ENCODE measurements at regions not wholly inside any gene's neighbourhood (a gene's known extent, or its start where the extent isn't known, plus 50 kb on each side); places are given as distances from the start of the nearest gene placed in this dataset.
A peak's percentile ranks its signal among the peaks of the same experiment; 100 is the strongest.

DNA sequence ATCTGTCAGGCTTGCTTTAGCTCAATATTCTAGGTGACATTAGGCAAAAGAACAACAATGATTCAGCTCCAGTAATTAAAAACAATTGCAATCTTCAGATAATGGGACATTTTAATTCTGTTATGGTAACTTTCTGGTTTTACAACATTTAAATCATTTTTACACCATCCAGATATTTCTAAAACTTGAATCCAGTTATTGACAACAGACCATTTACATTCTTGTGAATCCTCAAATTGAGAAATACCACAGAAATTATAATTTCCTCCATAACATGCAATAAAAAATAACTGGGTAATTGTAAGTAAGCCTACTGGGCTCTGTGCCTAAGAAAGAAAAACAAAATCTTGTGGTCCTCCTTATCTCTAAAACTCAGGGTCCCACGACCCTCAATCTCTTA lies 195.0 kb upstream of the S100G start:
- no peak for DNase-seq

DNA sequence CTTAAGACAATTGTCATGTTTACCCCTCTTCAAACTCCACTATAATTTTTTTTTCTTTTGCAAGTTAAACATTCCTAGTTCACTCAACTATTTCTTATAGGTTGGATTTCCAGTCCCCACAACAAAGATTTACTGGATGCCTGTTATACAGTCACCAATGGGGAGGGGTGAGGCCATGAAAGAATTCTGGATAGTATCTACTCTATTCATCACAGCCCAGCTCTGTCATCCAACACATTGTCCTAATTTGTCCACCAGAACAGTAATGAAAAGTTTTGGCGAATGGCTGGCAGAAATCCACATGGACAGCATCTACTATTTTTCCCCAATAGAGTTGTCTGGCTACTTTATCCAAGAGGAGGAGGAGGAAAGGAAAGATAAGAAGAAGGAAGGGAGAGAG lies 192.7 kb upstream of the S100G start:
- DNase-seq, result no peak

DNA sequence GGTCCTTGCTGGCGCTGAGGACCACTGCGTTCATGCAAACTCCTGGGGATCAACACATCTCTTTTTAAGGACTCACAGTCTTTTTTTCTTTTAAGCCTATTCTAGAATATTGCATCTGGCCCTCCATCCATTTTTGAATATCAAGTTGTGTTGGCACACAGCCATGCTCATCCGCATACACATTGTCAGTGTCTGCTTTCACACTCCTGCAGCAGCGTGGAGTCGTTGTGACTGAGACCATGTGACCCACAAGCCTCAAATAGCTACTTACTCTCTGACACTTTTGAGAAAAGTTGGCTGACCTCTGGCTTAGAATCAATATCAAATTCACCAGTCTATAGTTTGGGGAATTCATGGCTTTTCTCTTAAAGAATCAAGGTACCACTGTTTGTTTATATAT lies 191.8 kb upstream of the S100G start:
- no peak for DNase-seq

DNA sequence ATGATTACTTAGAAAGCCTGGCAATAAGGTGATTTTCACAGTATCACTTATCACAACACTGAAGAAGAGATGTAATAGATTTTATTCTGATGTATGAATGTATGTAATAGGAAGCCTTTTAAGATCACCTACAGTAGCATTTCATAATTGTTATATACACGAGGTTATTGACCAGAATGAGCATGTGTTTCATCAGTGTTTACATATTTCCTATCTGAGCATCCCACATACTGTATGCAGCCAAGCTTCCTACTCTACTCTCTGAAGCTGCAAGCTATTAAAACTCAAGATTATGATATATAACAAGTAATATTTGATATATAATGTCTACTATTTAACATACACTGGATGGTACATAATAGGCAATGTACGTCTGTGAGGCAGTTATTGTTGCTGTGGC lies 190.9 kb upstream of the S100G start:
- DNase-seq, result no peak

DNA sequence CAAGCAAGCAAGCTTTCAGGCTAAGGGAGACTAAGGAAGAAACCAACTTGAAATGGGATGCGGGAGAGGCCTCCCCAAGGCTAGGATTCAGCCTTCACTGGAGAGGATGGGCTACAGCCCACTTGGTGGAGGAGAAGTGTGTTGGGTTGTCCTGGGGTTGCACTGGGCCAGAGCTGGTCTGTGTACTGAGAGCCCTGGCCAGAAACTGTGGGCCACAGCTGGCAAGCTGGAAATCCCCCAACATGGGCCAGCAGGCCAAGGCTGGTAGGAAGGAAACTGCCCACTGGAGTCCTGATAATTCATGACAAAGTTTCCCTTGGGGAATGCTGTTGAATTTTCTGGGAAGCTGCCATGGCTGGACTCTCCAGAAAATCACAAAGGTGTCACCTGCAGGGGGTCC lies 188.0 kb upstream of the S100G start:
- DNase-seq, result no peak

DNA sequence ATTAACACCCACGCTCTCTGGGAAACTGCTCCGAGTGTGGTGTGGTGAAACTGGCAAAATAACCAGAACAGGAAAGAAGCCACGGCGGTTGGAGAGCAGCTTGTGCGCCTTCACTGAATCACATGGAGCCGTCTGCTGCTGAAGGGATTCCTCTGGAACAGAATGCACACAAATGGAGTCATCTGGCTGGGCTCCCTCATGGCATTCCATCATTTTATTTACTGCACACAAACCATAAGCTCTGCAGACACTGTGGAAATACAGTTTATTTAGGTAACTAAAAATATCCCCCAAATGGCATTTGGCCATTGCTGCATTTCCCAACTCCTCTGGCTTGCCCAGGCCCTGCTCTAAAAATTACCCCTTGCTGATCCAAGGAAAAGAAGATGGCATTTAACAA lies 187.0 kb upstream of the S100G start:
- no peak for DNase-seq

DNA sequence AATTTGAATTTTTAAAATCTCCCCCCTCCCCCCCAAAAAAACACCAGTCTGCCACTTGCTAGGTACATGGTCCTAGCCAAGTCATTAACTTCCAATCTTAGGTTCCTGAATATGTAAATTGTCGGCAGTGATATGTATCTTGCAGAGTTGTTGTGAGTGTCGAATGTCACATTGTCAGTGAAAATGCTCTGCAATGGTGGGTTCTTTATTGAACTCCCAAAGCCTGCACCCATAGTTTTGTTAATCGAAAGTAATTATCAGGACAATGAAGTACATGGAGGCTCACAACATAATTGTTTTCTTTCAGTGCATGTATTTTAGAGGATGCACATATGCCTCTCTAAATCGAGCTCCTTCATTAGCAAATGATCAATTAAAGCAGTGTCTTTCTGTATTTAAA lies 185.6 kb upstream of the S100G start:
- DNase-seq, result no peak

DNA sequence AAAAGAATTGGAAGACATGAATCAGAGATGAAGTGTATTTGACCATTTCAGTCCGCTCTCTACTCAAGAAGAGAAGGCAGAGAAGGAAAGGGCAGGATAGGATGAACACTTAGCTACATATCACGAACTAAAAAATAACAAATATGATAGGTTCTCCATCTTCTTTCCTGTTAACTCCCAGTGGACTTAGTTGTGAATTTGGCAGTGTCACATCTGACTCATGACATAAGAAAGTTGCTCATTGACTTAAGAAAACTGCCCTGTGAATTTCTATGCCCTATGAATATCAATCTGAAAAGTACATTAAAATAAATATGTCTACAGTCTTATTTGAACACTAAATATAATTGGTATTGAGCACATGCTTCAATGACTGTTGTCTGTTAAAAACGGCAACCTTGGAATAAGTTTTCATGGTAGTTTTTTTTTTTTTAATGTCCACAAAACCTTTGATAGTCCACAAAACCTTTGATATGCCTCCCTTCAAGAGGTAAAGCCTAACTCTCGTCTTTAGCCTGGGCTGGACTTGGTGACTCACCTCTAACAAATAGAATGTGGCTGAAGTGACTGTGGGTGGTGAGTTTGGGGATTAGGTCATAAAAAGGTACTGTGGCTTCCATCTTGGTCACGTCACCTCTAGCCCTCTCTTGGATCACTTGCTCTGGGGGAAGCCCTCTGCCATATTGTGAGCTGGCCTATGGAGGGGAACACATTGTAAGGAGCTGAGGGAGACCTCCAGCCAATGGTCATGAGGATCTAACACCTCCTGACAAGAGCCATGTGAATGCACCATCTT lies 184.7 kb upstream of the S100G start:
- DNase-seq, result no peak

DNA sequence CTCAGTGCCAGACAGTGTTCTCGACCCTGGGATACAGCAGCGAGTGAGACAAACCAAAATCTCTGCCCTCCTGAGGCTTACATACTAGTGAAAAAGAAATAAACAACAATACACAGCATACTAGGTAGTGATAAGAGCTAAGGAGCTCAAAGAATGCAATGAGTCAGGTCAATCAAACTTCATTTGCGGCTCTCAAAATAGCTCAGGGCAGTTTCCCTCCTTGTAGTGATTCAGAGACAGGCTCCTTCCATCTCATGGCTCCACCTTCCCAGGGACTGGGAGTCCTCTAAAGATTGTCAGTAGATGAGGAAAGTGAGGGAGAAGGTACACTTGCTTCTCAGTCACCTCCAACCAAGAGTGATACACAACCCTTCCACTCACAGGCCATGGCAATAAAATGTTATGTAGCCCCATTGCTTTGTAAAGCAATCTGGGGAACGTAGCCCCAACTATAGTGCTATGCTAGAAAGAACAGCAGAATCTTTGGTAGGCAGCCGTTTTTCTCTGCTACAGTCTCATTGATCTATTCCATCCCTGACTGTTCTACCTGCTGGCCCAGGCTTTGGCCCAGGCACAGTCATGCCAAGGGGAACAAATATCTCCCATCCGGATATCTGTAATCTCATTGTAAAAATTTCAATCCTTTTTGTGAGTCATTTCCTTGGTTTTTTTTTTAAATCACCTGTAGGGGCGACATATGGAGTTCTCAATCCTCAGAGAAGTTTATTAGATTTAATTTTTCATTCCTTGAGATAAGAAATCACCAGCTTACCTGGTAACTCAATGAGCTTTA lies 183.1 kb upstream of the S100G start:
- DNase-seq, result no peak

DNA sequence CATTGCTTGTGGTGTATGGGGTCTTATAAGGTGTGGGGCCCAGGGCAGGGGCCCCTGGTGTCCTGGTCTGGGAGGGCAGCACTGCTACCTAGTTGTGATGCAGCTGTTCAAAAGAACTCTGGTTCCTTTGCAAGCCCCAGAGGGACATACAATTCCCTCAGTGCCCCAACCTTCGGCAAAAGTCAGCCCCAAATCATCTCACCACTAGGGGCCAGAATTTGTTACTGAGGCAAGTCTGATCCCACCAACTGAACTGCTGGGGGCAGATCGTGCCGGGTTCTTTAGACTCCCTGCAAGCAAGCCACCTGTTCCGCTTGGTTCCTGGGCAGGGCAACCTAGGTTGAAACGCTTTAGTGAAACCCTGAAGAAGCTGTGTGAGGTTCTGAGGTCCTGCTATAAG lies 180.1 kb upstream of the S100G start:
- DNase-seq, result no peak

DNA sequence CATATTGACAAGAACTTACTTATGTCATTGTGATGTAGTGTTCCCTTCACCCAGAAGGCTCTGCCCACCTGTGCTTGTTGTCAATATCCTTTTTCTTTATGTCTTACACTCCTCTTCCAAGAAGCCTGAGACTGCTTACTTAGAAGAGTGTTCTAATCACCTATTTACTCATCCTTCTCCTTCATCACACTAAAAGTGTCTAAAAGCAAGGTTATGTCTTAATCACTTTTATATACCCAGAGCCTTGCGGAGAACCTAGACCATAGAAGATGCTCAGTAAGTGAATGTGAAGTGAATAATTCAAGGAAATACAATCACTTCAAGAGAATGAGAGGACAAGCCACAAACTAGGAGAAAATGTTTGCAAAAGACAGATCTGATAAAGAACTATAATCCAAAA lies 177.6 kb upstream of the S100G start:
- DNase-seq, result no peak

DNA sequence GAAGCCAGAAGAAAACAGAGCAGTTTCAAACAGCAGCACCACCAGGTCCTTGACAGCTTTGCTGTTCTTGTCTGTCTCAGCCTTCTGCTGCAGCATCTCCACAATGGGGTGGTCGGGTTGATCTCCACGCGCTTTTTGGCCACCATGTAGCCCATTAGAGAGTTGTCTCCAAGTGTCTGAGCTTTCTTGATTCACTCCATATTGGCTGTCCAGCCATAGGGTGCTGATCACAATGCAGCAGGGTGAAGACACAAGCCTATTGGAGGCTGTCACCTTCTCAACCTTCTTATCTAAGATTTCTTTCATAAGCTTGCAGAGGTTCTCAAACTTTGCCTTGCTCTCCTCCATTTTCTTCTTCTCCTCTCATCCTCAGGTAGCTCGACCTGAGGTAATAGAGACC lies 175.4 kb upstream of the S100G start:
- DNase-seq, result no peak

DNA sequence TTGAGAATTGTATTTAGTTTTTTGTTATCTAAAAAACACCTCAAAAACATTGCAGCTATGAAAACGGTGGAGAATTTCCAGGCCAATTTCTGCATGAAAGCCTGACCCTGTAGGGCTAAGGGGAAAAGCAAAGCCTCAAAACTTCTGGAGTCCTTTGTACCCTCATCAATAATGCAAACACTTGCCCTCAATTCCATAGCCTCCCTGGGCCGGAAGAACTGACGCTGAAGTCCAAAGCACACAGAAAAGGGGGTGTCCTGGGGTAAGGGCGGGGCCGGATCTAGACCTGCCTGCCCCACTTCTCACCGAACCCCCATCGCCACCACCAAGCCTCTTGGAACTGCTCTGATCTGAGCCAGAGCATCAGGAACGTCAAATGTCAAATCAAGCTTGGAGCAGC lies 173.9 kb upstream of the S100G start:
- DNase-seq, result no peak

DNA sequence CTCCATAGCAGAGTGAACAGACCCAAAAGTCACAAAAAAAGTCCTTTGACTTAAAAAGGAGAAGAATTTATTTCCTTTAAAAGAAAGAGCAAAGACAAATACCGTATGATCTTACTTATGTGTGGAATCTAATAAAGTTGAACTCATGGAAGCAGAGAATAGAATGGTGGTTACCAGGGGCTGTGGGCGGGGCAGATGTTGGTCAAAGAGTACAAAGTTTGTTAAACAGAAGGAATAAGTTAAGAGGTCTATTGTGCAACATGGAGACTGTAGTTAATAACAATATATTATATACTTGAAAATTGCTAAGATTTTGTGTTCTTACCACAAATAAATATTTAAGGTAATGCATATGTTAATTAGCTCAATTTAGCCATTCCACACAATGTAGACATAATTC lies 173.3 kb upstream of the S100G start:
- no peak for DNase-seq

DNA sequence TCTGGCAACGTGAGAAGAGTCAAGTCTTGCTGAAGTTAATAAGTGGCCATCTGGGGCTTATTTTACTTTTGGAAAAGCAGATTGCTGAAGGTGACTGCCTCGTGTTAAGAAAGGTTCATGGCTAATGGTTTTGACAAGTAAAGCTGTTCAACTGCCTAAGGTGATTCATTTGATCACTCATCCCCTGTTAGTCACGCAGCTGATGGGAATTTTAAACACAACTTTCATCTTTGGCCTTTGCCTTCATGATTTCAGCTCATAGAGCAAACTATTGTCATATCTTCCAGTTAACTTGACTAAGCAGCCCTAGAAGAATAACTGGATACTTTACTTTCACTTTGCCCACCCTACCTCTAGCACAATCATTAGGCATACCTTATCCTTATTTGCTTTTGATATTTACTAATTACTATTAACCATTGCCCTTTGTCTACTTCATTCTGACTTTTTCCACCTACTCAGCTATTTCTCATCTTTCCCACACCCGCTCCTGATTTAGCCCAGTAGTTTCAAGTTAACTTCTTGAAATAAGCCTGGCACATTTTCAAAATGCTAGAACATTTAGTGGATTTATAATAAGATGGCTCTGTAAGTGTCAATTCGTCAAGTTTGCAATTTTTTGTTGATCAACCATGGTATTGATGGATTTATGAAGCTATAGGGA lies 170.6 kb upstream of the S100G start:
- no peak for DNase-seq

DNA sequence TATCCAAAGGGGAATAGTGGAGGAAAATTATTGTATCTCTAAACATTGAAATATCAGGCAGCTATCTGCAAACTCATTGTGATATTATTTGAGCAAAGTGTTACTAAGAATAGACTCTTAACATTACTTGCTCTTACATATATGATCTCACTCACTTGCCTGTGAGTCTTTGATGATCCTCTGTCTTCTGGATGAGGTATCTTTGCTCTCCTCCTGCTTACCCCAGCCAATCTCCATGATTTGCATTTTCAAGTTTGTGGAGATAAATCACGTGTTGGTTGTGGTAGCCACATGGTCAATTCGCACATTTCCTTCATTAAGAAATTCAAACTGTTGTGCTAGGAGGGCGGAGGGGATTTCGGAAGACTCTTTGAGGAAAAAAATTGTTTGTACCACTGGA lies 169.9 kb upstream of the S100G start:
- no peak for DNase-seq

DNA sequence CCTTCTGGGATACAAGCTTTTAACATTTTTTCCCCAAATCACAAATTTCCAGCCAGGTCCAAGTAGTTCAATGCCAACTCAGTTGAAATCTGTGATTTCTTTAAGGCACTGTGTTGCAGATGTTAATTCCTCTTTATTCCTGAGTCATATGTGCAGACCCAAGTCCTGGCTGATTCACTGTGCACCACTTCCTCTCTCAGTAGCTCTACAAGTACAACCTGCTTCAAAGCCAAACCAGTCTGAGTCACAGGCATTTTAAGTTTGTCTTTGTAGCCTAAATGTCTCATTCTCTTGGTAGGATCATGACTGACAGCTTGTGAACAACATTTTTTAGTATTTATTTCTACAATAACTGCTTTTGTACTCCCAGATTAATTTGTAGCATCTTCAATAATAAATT lies 165.6 kb upstream of the S100G start:
- peak; percentile 41 for DNase-seq

DNA sequence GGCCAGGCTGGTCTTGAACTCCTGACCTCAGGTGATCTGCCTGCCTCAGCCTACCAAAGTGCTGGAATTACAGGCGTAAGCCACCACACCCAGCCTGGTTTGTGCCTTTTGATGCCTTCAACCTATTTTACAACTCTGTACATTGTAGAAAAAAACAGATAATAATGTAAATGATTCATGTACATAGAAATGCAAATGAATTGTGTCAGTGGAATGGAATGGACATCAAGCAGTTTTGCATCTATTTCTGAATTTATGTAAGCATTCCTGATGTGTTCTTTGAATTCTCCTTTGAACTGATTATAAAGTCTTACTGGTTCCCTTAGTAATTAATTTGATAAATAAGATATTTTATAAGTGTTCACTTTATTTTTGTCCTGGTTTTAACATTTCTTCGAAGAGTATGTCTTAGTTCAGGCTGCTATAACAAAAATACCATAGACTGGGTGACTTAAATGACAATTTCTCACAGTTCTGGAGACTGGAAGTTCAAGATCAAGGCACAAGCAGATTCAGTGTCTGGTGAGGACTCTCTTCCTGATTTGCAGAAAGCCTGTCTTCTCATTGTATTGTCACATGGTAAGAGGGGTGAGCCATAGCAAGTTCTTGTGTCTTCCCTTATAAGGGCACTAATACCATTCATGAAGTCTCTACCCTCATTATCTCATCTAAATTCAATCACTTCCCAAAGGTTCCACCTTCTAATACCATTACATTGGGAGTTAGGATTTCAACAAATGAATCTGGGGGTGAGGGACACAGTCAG lies 162.2 kb upstream of the S100G start:
- DNase-seq, result no peak

DNA sequence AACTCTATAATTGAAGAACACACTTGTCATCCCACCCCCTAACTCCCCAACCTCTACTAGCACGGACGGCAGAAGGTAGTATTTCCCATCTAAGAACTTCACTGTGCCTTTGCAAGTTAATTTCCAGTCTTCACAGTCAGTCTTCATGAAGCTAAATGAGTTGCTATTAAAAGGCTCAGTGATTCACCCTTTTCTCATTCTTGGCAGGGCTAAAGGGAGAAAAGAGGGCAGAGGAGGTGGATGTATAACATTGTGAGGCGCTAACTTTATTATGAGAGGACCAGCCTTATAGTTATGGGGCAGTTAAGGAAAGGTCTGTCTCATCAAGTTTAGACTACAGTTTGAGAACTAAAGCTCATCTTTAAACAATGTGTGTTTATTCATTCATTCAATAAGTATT lies 161.0 kb upstream of the S100G start:
- no peak for DNase-seq

DNA sequence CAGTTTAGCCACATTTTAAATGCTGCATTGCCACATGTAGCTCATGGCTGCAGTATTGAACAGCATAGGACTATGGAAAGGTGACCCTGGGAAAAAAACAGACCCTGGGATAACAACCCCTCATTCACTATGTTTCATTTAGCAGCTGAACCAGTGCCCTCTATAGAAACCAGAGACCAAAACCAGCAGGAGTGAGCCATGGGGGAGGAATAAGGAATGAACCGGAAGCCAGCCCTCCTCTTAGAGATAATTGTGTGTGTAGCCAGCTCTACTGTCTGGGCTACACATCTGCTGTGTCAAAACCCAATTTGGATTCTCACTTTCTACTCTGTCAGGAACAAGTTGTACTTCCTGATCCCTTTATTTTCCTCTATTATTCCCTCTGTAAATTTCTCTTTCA lies 158.5 kb upstream of the S100G start:
- DNase-seq, result no peak

DNA sequence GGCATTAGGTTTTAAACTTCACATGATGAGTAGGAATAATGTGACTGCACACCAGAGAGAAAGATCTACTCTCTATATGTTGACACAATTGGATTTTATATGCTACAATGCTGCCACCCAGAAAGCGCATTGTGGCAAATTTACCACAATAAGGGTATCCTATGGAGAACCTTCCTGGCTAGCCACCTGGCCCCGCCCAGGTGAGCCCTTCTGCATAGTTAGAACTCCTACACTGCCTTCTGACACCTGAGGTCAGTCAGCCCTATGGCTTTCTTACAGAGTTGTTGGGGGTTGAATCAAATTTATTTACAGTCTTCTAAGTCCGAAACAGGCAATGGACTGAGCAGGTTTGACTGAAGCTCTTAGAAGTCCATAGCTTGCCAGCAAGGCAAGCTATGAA lies 153.8 kb upstream of the S100G start:
- no peak for DNase-seq

DNA sequence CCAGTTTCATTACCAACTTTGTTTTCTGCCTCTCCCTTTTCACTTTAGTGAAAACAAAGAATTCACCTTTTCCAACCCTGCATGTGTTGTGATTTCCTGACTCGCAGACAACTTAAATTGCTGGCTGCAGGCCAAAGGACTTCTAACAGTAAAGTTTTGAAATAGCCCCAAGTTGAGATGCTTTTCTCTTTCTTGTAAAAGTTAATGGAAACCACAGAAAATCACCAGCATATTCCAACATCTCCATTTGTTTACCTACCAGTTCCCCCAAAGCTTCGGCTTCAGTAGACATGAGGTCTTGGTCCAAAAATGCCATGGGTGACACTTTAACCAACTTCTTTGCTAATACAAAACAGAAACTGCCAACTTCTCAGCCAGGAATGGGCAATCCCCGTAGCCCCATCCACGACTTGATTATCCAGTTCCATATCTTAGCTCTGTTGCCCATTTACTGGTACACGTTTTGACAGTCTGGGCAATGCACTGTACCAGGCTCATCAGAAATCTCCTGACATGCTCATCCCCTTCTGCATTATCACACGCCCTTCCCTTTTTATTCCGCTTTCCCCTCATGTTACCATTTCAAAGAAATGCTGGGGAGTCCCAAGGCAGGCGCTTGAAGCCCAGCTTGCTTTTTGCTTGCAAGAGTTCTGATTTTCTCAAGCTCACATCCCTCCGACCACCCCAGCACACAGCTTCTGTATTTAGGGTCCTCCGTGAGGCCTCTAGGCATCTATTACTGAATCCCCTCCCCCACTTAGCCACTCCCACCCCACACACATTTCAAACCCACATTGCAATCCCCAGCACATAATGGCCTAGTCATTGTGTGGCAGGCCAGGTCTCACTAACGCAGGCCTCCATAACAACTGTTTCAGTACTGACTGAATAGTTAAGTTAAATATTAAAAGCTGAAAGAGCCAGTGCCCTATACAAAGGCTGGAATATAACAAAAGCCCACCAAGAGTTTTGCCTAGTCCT lies 137.9 kb upstream of the S100G start:
- DNase-seq, result no peak

All from stimulated activated CD4-positive, alpha-beta T cell treated with anti-CD3 and anti-CD28 coated beads, Interleukin-15, amount 100 ng/mL, for 24 hours (primary cell).